H9 (cell line): ENCODE measurements at regions not wholly inside any gene's neighbourhood (a gene's known extent, or its start where the extent isn't known, plus 50 kb on each side); places are given as distances from the start of the nearest gene placed in this dataset.

ENCODE experiments used
- DNase-seq: peaks from one replicate; pipeline ENCODE4 v3.0.0-alpha.2; 2017
- H2AFZ ChIP-seq: one replicate; pipeline ENCODE4 v1.6.1; 2013; ENCODE audit warnings: mild to moderate bottlenecking, low read length, control low read depth, moderate library complexity
- H2AK5ac ChIP-seq: 2 replicates; pipeline ENCODE4 v1.6.1; 2013; ENCODE audit warnings: low read length, control low read depth, mixed read lengths; ENCODE audit not compliant: insufficient read length
- H2BK120ac ChIP-seq: one replicate; pipeline ENCODE4 v1.6.1; 2013; ENCODE audit warnings: low read depth, mild to moderate bottlenecking, low read length, control low read depth, inconsistent platforms; ENCODE audit not compliant: poor library complexity, severe bottlenecking
- H2BK12ac ChIP-seq: 2 replicates; pipeline ENCODE4 v1.6.1; 2013; ENCODE audit warnings: low read length, control low read depth, mixed read lengths, low read depth; ENCODE audit not compliant: insufficient read length
- H2BK15ac ChIP-seq: 2 replicates; pipeline ENCODE4 v1.6.1; 2013; ENCODE audit warnings: low read depth, low read length, control low read depth
- H2BK20ac ChIP-seq: one replicate; pipeline ENCODE4 v1.6.1; 2013; ENCODE audit warnings: low read depth, mild to moderate bottlenecking, low read length, control low read depth, inconsistent platforms; ENCODE audit not compliant: poor library complexity, severe bottlenecking
- H2BK5ac ChIP-seq: 2 replicates; pipeline ENCODE4 v1.6.1; 2013; ENCODE audit warnings: low read length, control low read depth, mixed read lengths; ENCODE audit not compliant: insufficient read length
- H3K14ac ChIP-seq: 2 replicates; pipeline ENCODE4 v1.6.1; 2013; ENCODE audit warnings: low read length, control low read depth; ENCODE audit not compliant: insufficient read depth
- H3K18ac ChIP-seq: 2 replicates; pipeline ENCODE4 v1.6.1; 2013; ENCODE audit warnings: low read depth, mild to moderate bottlenecking, mixed read lengths, low read length, control low read depth; ENCODE audit not compliant: insufficient read length
- H3K23ac ChIP-seq: 2 replicates; pipeline ENCODE4 v1.6.1; 2013; ENCODE audit warnings: low read length, control low read depth, mixed read lengths, low read depth; ENCODE audit not compliant: insufficient read length
- H3K23me2 ChIP-seq: 2 replicates; pipeline ENCODE4 v1.6.1; 2013; ENCODE audit warnings: low read depth, mild to moderate bottlenecking, mixed read lengths, low read length, control low read depth; ENCODE audit not compliant: insufficient read length, poor library complexity, severe bottlenecking
- H3K27ac ChIP-seq: 2 replicates; pipeline ENCODE4 v1.5.1; 2013; ENCODE audit warnings: low read length, control low read depth, mixed read lengths, low read depth; ENCODE audit not compliant: insufficient read length
- H3K27me3 ChIP-seq: 2 replicates; pipeline ENCODE4 v1.6.1; 2013; ENCODE audit warnings: low read length, control low read depth, inconsistent platforms; ENCODE audit not compliant: insufficient read depth
- H3K4ac ChIP-seq: 2 replicates; pipeline ENCODE4 v1.6.1; 2013; ENCODE audit warnings: low read depth, mild to moderate bottlenecking, control low read depth, inconsistent platforms, low read length, moderate library complexity
- H3K4me1 ChIP-seq: 2 replicates; pipeline ENCODE4 v1.6.1; 2013; ENCODE audit warnings: low read length, control low read depth, inconsistent platforms; ENCODE audit not compliant: insufficient read depth
- H3K4me2 ChIP-seq: 2 replicates; pipeline ENCODE4 v1.6.1; 2013; ENCODE audit warnings: low read length, control low read depth, mixed read lengths; ENCODE audit not compliant: insufficient read length, insufficient read depth
- H3K56ac ChIP-seq: 2 replicates; pipeline ENCODE4 v1.6.1; 2013; ENCODE audit warnings: low read depth, mild to moderate bottlenecking, mixed read lengths, low read length, control low read depth; ENCODE audit not compliant: insufficient read length
- H3K79me1 ChIP-seq: 2 replicates; pipeline ENCODE4 v1.6.1; 2013; ENCODE audit warnings: low read depth, mild to moderate bottlenecking, moderate library complexity, low read length, control low read depth, inconsistent platforms; ENCODE audit not compliant: insufficient read depth, poor library complexity, severe bottlenecking
- H3K79me2 ChIP-seq: 2 replicates; pipeline ENCODE4 v1.6.1; 2013; ENCODE audit warnings: low read length, control low read depth, inconsistent platforms; ENCODE audit not compliant: insufficient read depth
- H3K9ac ChIP-seq: 2 replicates; pipeline ENCODE4 v1.6.1; 2013; ENCODE audit warnings: low read length, control low read depth, mixed read lengths; ENCODE audit not compliant: insufficient read length; ENCODE audit errors: extremely low read depth
- H3K9me3 ChIP-seq: one replicate; pipeline ENCODE4 v1.6.1; 2013; ENCODE audit warnings: low read depth, low read length, inconsistent platforms; ENCODE audit not compliant: control insufficient read depth
- H3T11ph ChIP-seq: one replicate; pipeline ENCODE4 v1.6.1; 2013; ENCODE audit warnings: mild to moderate bottlenecking, low read length, control low read depth, inconsistent platforms
- H4K20me1 ChIP-seq: one replicate; pipeline ENCODE4 v1.6.1; 2013; ENCODE audit not compliant: control insufficient read depth, insufficient read length, insufficient read depth
- H4K5ac ChIP-seq: 2 replicates; pipeline ENCODE4 v1.6.1; 2013; ENCODE audit warnings: low read depth, mild to moderate bottlenecking, mixed read lengths, low read length, control low read depth; ENCODE audit not compliant: insufficient read length
- H4K8ac ChIP-seq: replicated peaks from 2 replicates; pipeline ENCODE4 v1.6.1; 2013; ENCODE audit warnings: low read length, control low read depth, mixed read lengths, low read depth; ENCODE audit not compliant: insufficient read length
- H4K91ac ChIP-seq: 2 replicates; pipeline ENCODE4 v1.6.1; 2013; ENCODE audit warnings: low read depth, mild to moderate bottlenecking, moderate library complexity, mixed read lengths, low read length, control low read depth; ENCODE audit not compliant: insufficient read length
- H3K27ac Mint-ChIP-seq, 3 experiments: 2 replicates in 2 of 3; 3 replicates in 1 of 3; pipeline ENCODE4 v1.8.0; 2020 to 2021; ENCODE audit warnings: mixed read lengths in 3 of 3, mild to moderate bottlenecking in 1 of 3, moderate library complexity in 1 of 3
- H3K27me3 Mint-ChIP-seq: 2 replicates; pipeline ENCODE4 v1.8.0; 2021; ENCODE audit warnings: low read depth, mild to moderate bottlenecking, moderate library complexity, mixed read lengths
- H3K36me3 Mint-ChIP-seq, 3 experiments: 2 replicates in 2 of 3; 3 replicates in 1 of 3; pipeline ENCODE4 v1.8.0; 2020 to 2021; ENCODE audit warnings: low read depth in 3 of 3, mixed read lengths in 3 of 3; ENCODE audit not compliant: insufficient read depth in 1 of 3
- H3K4me1 Mint-ChIP-seq, 2 experiments: 2 replicates each; pipeline ENCODE4 v1.8.0; 2020; ENCODE audit warnings: mixed read lengths in 2 of 2
- H3K4me3 Mint-ChIP-seq, 2 experiments: 2 replicates in 1 of 2; 3 replicates in 1 of 2; pipeline ENCODE4 v1.8.0; 2020 to 2021; ENCODE audit warnings: mild to moderate bottlenecking in 2 of 2, mixed read lengths in 2 of 2, moderate library complexity in 1 of 2
- H3K9me3 Mint-ChIP-seq, 2 experiments: 2 replicates in 1 of 2; 3 replicates in 1 of 2; pipeline ENCODE4 v1.8.0; 2020; ENCODE audit warnings: mild to moderate bottlenecking in 2 of 2, mixed read lengths in 2 of 2, moderate library complexity in 1 of 2
- WGBS: extraction: QIAGEN DNeasy Blood & Tissue Kit; methylation state at CpG from one replicate; pipeline ENCODE4 v1.1.7; 2013; ENCODE audit warnings: missing lambda C conversion rate, low lambda C conversion rate, mixed read lengths; ENCODE audit not compliant: insufficient read length; ENCODE audit errors: extremely low coverage; 5-methylcytosine and 5-hydroxymethylcytosine counted together
- TF ChIP-seq, protein P1 (sequence below): fragments of 200-600 bp; sonication (generic); conservative IDR thresholded peaks from 3 replicates; pipeline ENCODE4 v1.8.0; 2021; ENCODE audit warnings: antibody characterized with exemption, mild to moderate bottlenecking

DNA sequence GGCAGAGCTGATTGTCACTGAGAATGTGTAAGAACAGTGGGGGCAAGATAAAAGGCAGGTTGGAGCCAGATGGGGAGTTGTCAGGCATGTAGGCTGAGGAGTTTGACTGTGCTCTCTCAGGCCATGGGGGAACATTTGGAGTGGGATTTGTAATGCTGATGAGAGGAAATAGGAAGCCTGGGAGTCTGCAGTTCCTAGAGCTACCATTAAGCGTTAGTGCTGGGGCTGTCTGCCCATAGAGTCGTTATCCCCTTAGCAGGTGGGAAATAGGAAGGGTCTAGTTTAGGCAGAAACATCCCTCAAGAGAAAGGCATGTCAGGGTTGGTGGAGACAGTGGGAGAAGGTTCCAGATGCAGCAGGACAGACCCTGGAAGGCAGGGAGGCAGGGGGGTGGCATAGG lies 75.5 kb downstream of the RPS24 start:
- Histone ChIP-seq H3K56ac (no peak overlapping the region), H3K79me2 (no peaks in the 10 kb centered on the region), H3K79me1 (no peaks in the 10 kb centered on the region), H2AFZ (no peak overlapping the region), H4K5ac (no peak overlapping the region), H2BK120ac (no peak overlapping the region), H3K27ac (no peak overlapping the region), H4K91ac (no peak overlapping the region), H3K4me1 (no peaks in the 10 kb centered on the region; the same call in 1 of the 2 replicates), H3T11ph (no peak overlapping the region), H3K23me2 (no peaks in the 10 kb centered on the region), H3K18ac (no peak overlapping the region), H4K20me1 (no peaks in the 10 kb centered on the region), H4K8ac (no peak overlapping the region), H3K23ac (no peak overlapping the region), H3K27me3 (no peaks in the 10 kb centered on the region), H2BK12ac (no peak overlapping the region), H2BK20ac (no peak overlapping the region), H3K14ac (no peak overlapping the region), H3K9me3 (no peaks in the 10 kb centered on the region), H2BK5ac (no peak overlapping the region), H3K4me2 (no peak overlapping the region), H2BK15ac (no peak overlapping the region), H3K9ac (no peak overlapping the region), H2AK5ac (no peak overlapping the region), H3K4ac (no peak overlapping the region)
- H3K36me3 Mint-ChIP-seq = peaks cover 18 to 33% (median 24%) of the 10 kb centered on the region in 3 experiments
- no peak overlapping the region for H3K4me3 Mint-ChIP-seq
- H3K27ac Mint-ChIP-seq = peak overlapping the region in 1 of 3 experiments; percentile 62; a peak in 4 of 7 replicates
- H3K27me3 Mint-ChIP-seq = peaks cover 6% of the 10 kb centered on the region
- H3K9me3 Mint-ChIP-seq = peaks cover 32 to 38% of the 10 kb centered on the region in 2 experiments
- no CpG with 5 or more reads among the region's 2 CpGs for WGBS
- H3K4me1 Mint-ChIP-seq = peaks cover 18 to 19% of the 10 kb centered on the region in 2 experiments
- TF ChIP-seq, protein P1, sequence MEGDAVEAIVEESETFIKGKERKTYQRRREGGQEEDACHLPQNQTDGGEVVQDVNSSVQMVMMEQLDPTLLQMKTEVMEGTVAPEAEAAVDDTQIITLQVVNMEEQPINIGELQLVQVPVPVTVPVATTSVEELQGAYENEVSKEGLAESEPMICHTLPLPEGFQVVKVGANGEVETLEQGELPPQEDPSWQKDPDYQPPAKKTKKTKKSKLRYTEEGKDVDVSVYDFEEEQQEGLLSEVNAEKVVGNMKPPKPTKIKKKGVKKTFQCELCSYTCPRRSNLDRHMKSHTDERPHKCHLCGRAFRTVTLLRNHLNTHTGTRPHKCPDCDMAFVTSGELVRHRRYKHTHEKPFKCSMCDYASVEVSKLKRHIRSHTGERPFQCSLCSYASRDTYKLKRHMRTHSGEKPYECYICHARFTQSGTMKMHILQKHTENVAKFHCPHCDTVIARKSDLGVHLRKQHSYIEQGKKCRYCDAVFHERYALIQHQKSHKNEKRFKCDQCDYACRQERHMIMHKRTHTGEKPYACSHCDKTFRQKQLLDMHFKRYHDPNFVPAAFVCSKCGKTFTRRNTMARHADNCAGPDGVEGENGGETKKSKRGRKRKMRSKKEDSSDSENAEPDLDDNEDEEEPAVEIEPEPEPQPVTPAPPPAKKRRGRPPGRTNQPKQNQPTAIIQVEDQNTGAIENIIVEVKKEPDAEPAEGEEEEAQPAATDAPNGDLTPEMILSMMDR = peak; percentile 43; the same call in 2 of the 3 replicates
- peak; percentile 58 for DNase-seq
